RWPE2 (cell line): ENCODE measurements at regions not wholly inside any gene's neighbourhood (a gene's known extent, or its start where the extent isn't known, plus 50 kb on each side); places are given as distances from the start of the nearest gene placed in this dataset.

Source experiments
- ATAC-seq: fragments of 200-7000 bp; cut with Tn5 transposase; 3 replicates; pipeline ENCODE4 v1.9.1; 2021; ENCODE audit warnings: low read depth
- DNase-seq: peaks from one replicate; pipeline ENCODE4 v3.0.0-alpha.2; 2020; ENCODE audit warnings: low spot score
- H3K27ac ChIP-seq: fragments of 450-650 bp; 2 replicates; pipeline ENCODE4 v1.5.1; 2017; ENCODE audit warnings: mild to moderate bottlenecking; ENCODE audit not compliant: poor library complexity, severe bottlenecking
- H3K27me3 ChIP-seq: fragments of 250-450 bp; sonication (Bioruptor Pico); 2 replicates; pipeline ENCODE4 v1.5.1; 2021; ENCODE audit warnings: mild to moderate bottlenecking, moderate library complexity; ENCODE audit not compliant: insufficient read depth, poor library complexity, severe bottlenecking
- H3K36me3 ChIP-seq: fragments of 250-450 bp; sonication (Bioruptor Pico); 2 replicates; pipeline ENCODE4 v1.5.1; 2020; ENCODE audit warnings: low read depth, mild to moderate bottlenecking, moderate library complexity
- H3K4me1 ChIP-seq: fragments of 250-450 bp; sonication (Bioruptor Pico); 2 replicates; pipeline ENCODE4 v1.5.1; 2021; ENCODE audit warnings: mild to moderate bottlenecking, moderate library complexity; ENCODE audit not compliant: insufficient read depth, poor library complexity, severe bottlenecking
- H3K4me3 ChIP-seq: fragments of 250-450 bp; sonication (Bioruptor Pico); 2 replicates; pipeline ENCODE4 v1.5.1; 2021; ENCODE audit warnings: mild to moderate bottlenecking, moderate library complexity; ENCODE audit not compliant: severe bottlenecking
- H3K9me3 ChIP-seq: fragments of 250-450 bp; sonication (Bioruptor Pico); 2 replicates; pipeline ENCODE4 v1.5.1; 2021; ENCODE audit warnings: mild to moderate bottlenecking, moderate library complexity; ENCODE audit not compliant: severe bottlenecking
- TF ChIP-seq, protein P1 (sequence below): fragments of 450-650 bp; IDR thresholded peaks from one replicate; pipeline ENCODE4 v1.5.1; 2017; ENCODE audit warnings: mild to moderate bottlenecking, moderate library complexity; ENCODE audit not compliant: poor library complexity, severe bottlenecking

- ATAC-seq, result no peak
- Histone ChIP-seq H3K4me3 (no peak overlapping the region), H3K27me3 (no peaks in the 10 kb centered on the region), H3K27ac (no peak overlapping the region), H3K36me3 (no peaks in the 10 kb centered on the region), H3K4me1 (no peaks in the 10 kb centered on the region), H3K9me3 (no peaks in the 10 kb centered on the region)
- TF ChIP-seq, protein P1, sequence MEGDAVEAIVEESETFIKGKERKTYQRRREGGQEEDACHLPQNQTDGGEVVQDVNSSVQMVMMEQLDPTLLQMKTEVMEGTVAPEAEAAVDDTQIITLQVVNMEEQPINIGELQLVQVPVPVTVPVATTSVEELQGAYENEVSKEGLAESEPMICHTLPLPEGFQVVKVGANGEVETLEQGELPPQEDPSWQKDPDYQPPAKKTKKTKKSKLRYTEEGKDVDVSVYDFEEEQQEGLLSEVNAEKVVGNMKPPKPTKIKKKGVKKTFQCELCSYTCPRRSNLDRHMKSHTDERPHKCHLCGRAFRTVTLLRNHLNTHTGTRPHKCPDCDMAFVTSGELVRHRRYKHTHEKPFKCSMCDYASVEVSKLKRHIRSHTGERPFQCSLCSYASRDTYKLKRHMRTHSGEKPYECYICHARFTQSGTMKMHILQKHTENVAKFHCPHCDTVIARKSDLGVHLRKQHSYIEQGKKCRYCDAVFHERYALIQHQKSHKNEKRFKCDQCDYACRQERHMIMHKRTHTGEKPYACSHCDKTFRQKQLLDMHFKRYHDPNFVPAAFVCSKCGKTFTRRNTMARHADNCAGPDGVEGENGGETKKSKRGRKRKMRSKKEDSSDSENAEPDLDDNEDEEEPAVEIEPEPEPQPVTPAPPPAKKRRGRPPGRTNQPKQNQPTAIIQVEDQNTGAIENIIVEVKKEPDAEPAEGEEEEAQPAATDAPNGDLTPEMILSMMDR, result no peak
- DNase-seq, result no peak
These were observed 148.8 kb downstream of the GATB start for GRCh38 chr4:151611960-151612359.

GRCh38 chr4:151613290-151613689 is 147.5 kb downstream of the GATB start:
- TF ChIP-seq, protein P1, result no peak
- H3K9me3 ChIP-seq, result no peaks in the 10 kb centered on the region
- H3K27ac ChIP-seq, result no peak overlapping the region
- no peak overlapping the region for H3K4me3 ChIP-seq
- ATAC-seq (no peak), DNase-seq (no peak)
- no peaks in the 10 kb centered on the region for H3K36me3 ChIP-seq
- no peaks in the 10 kb centered on the region for H3K27me3 ChIP-seq
- no peaks in the 10 kb centered on the region for H3K4me1 ChIP-seq

GRCh38 chr4:151614561-151614960 is 146.2 kb downstream of the GATB start:
- Histone ChIP-seq H3K4me3 (no peak overlapping the region), H3K4me1 (no peaks in the 10 kb centered on the region), H3K27me3 (no peaks in the 10 kb centered on the region), H3K27ac (no peak overlapping the region), H3K9me3 (no peaks in the 10 kb centered on the region), H3K36me3 (no peaks in the 10 kb centered on the region)
- DNase-seq (no peak), ATAC-seq (no peak)
- TF ChIP-seq, protein P1, result no peak

DNA sequence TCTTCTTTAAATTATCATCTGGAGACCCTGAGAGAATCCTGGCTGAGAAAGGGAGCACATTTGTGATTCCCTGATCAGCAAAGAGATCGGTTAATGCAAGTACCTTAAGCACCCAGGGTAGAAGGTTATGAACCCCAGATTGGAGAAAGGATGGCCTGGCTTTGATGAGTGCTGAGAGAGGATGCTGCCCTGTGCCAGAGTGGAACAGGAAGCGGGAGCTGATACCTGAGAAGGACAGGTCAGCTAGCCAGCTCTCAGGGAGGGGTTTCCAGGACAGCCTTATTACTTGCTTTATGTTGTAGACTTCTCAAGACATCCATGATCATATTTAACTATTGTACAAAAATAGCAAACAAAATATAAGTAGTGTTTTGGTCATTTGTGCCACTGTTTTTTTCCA is 141.9 kb downstream of the GATB start:
- TF ChIP-seq, protein P1, result no peak
- Histone ChIP-seq H3K36me3 (no peaks in the 10 kb centered on the region), H3K4me3 (no peak overlapping the region), H3K4me1 (no peaks in the 10 kb centered on the region), H3K27me3 (no peaks in the 10 kb centered on the region), H3K27ac (no peak overlapping the region), H3K9me3 (no peaks in the 10 kb centered on the region)
- ATAC-seq (no peak), DNase-seq (no peak)

DNA sequence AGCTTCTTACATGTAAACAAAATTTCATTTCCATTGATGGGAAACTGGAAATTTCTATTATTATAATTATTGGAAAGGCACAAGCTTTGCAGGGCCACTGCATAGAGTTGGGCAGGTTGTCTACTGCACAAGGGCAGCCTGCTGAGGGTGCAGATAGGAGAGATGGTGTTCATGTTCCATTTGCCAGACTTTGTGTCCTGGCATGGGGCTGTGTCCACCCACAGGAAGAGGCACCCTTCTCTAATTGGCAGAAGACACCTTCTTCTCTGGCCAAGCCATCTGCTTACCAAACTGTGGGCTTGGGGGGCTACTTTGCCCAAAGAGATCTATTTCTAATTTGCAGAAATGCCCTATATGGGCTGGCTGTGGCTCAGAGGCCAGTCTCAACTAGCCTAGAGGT is 140.7 kb downstream of the GATB start:
- no peak overlapping the region for H3K4me3 ChIP-seq
- H3K27ac ChIP-seq, result no peak overlapping the region
- ATAC-seq (no peak), DNase-seq (no peak)
- H3K4me1 ChIP-seq, result no peaks in the 10 kb centered on the region
- no peaks in the 10 kb centered on the region for H3K9me3 ChIP-seq
- TF ChIP-seq, protein P1, result no peak
- H3K36me3 ChIP-seq, result no peaks in the 10 kb centered on the region
- H3K27me3 ChIP-seq, result no peaks in the 10 kb centered on the region
